ENCODE measurements at regions not wholly inside any gene's neighbourhood (a gene's known extent, or its start where the extent isn't known, plus 50 kb on each side); places are given as distances from the start of the nearest gene placed in this dataset.
"Not testable (repeated sequence)": the region's sequence is repeated elsewhere in the genome, so short reads cannot be mapped to it uniquely, and the experiment has no call there.

DNA sequence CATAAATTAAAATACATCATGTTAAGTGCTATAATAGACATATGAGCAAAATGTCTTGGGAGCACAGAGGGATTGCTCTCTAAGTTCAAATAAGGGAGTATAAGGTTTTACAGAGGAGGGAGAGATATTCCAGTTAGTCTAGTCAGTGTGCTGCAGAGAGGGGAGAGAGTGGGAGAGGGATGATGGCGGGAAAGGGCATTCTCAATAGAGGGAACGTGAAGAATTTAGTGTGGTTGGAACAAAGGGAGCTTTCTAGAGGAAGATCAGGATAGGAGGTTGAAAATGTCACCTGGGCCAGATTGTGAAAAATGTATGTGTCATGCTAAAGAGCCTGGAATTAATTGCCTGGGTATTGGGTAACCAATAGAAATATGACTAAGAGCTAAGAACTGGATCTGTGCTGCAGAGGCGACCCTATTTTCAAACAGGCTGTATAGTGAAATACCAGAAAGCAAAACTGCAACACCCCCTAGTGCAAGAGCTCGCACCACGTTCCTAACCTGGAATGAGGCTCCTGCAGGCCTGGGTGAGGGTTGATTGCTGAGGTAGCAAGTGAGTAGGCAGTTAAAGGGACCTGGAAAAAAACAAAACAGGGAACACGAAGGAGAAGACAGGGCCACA is 791.8 kb upstream of the C9orf72 start:
- DNase-seq: no peak

GRCh38 chr9:28365728-28366127 is 792.4 kb upstream of the C9orf72 start:
- no peak for DNase-seq

- DNase-seq: no peak
Measured at GRCh38 chr9:28378231-28378630, 805.0 kb upstream of the C9orf72 start.

DNA sequence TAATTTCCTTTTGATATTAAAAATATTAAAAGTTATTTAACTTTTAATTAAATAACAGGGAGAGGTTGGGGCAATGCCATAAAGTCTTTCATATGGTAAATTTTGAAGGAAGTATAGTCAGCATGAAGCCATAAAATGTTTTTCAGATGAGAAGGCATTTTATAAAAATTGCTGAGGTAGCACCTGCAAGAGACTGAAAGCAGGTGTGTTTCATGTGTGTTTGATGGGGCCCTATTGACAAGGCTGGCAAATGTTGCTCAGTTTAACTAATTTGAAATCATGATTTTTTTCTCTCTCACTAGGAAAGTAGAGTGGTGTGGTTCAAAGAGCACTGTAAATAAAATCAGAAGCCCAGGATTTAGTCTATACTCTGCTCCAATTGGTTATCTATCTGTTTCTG is 805.8 kb upstream of the C9orf72 start:
- no peak for DNase-seq

GRCh38 chr9:28389411-28389810 is 816.1 kb upstream of the C9orf72 start:
- DNase-seq: no peak

DNA sequence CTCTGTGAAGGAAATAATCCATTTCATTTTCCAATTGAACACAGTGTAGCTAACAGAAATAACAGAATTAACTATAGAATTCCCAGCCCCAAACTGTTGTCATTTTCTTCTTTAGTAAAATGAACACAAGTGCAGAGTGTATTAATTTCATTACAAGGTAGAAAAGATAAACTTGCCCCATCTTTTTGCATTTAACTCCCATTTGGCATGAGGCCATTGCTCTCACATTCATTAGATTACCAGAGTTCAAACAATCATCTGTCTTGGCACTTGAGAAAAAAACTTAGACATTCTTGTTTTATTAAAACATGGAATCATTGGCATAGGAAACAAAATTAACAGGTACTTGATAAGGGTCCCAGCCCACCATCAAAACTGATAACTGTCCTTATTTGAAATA is 821.5 kb upstream of the C9orf72 start:
- no peak for DNase-seq

- DNase-seq: no peak
Measured at GRCh38 chr9:28396058-28396457, 822.8 kb upstream of the C9orf72 start.

GRCh38 chr9:28407351-28407750 is 834.1 kb upstream of the C9orf72 start:
- DNase-seq: no peak

GRCh38 chr9:28409919-28410318 is 836.6 kb upstream of the C9orf72 start:
- no peak for DNase-seq

DNA sequence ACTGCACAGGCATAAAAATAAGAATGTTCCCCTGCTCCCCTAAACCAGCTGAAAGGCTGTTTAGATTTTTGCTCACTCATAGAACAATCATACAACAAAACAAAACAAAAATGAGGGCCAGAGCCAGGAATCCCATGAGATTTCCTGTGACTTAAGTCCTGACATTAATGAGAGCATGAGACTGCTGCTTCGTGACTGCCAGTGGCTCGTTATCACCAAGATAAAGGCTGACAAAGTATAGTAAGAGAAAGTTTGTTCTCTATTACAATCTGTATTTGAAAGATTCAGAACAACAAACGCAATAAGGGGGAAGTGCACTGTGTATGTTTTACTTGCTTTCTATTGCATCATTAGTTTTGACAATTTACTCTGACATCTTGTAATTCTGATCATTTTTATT is 837.1 kb upstream of the C9orf72 start:
- DNase-seq: no peak

GRCh38 chr9:28413471-28413870 is 840.2 kb upstream of the C9orf72 start:
- DNase-seq: no peak

DNA sequence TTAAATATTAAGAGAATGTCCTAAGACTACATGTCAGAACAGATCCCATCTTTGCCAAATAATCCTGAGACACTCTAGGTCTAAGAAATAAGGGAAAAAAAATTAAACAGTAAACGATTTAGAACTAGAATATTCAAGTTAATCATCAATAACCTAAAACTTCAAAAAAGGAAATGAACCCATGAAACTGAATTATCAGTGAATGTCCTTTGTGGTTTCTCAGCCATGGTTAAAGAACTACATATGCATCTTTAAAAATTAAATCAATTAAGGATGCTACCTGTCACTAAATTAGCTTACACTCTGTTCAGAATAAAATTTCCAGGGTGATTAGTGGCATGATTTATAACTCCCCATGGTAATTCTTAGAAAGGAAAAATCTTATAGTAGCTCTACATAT is 850.0 kb upstream of the C9orf72 start:
- no peak for DNase-seq

- no peak for DNase-seq
Measured at GRCh38 chr9:28435456-28435855, 862.2 kb upstream of the C9orf72 start.

DNA sequence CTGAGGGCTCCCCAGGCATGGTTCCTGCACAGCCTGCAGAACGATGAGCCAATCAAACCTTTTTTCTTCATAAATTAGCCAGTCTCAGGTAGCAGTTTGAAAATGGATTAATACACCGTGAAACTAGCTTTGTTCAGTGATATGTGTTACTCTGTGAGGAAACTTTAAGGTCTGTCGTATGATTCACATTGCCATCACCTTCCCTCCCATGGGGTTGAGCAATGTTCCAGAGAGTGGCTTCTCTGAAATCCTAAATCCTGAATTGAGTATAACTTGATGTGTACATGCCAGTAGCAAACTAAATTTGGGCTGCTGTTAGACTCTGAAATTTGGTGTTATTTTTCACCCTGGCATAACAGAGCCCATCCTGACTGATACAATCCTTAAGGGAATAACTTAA is 866.4 kb upstream of the C9orf72 start:
- DNase-seq: no peak

DNA sequence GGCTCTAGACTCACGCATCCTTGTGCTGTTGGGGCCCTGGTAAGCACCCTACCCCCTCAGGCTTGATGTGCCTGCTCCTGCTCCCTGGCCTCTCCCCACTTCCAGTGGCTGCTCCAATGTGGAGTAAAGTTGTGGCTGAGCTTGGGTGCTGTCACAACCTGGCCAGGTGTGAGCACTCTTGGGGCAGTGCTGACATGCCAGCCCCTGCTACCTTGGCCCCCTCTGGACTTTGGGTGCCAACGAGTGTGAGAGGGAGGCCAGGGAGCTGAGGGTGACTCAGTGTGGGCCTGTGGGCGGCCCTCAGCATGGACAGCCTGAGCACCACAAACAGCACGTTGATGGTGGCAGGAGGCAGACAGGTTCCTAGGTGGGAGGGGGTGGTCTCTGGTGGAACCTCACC is 870.2 kb upstream of the C9orf72 start:
- DNase-seq: no peak

GRCh38 chr9:28444637-28445036 is 871.4 kb upstream of the C9orf72 start:
- no peak for DNase-seq

DNA sequence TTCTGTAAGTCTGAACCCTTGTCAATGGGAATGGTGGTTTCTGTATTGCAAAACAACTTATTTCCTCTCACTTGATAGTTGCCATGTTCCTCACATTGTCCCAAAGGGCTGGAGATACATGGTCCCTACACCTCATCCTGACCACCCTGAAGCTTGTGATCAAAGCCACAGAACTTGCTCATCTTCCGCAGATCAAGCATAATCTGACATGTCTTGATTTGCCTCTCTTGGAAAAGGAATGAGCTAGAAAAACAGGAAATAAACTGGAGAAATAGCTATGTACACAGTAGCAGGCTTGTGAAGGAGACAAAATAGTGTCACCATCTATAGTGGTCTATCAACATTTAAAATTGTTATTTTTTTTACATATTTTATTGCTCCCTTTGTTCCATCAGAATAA is 871.9 kb upstream of the C9orf72 start:
- DNase-seq: no peak

GRCh38 chr9:28453918-28454317 is 880.6 kb upstream of the C9orf72 start:
- no peak for DNase-seq

GRCh38 chr9:28456861-28457260 is 883.6 kb upstream of the C9orf72 start:
- DNase-seq: no peak

GRCh38 chr9:28464481-28465216 is 891.4 kb upstream of the C9orf72 start:
- DNase-seq: no peak

DNA sequence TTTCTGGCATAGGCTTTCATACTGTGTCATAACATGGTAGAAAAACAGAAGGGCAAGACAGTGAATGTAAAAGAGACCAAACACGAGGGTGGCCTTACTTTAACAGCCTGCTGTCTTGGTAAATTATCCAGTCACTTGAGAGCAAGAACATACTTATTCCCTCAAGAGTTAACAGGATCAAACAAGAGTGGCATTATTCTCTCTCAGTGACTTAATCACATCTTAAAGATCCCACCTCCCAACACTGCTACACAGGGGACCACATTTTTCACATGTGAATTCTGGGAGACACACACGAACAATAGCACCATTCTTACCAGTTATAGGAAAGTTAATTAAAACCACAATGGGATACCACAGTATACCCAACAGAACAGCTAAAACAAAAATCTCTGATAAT is 898.0 kb upstream of the C9orf72 start:
- no peak for DNase-seq

DNA sequence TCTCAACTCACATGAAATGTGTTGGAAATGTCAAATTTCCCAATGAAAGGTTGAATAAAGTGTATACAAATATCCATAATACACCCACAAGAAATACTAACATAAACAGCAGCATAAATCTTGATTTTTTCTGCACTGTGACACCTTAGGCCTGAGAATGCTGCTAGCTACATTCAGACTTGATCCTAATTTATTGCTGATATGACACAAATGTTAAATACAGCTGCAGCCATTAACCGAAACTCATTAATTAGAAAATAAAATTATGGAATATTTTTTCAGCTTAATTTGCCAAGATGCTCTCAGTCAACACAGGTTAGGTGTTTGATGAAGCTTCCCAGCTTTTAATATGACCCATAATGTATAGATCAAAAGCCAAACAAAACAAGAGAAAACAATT is 914.3 kb upstream of the C9orf72 start:
- DNase-seq: no peak

GRCh38 chr9:28491121-28491520 is 917.8 kb upstream of the C9orf72 start:
- no peak for DNase-seq

- DNase-seq: not testable (repeated sequence)
Measured at GRCh38 chr9:28498168-28498567, 924.9 kb upstream of the C9orf72 start.

DNA sequence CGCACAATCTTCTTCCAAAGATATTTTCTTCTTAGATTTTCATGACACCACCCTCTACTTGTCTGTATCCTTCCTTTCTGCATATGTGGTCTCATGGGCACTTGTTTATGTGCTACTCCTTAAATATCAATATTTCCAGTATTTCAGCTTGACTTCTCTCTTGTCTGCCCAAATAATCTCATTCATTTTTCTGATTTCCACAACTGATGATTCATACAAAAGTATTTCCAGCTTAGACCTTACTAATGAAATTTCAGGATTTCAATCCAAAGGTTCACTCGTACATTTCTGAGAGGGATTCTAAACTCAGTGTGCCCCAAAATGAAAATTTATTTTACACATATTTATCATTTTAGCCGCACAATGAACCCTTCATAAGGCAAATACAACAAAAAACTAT is 928.9 kb upstream of the C9orf72 start:
- DNase-seq: no peak

Measured in SW 1271 (cell line).